ENCODE measurements at regions not wholly inside any gene's neighbourhood (a gene's known extent, or its start where the extent isn't known, plus 50 kb on each side); places are given as distances from the start of the nearest gene placed in this dataset.

DNA sequence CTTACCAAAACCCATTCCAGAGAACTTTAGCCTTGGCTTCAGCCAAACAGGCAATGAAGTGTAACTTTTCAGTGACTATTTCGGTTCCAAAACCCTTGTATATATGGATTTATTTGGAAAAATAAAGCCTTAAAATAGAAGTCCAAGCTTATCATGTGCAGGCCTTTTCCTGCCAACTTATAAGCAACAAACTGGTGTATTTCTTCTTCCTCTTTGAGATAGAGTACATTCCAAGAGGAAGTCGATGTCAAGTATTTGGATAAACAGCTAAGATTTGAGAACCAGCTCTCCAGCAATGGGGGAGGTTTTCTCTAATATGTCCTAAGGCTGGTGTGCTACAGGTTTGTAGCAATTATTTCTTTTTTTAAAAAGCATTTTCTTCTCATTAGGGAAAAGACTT, 407.8 kb downstream of the DUSP10 start:
- no peak for TF ChIP-seq CTCF (IDR thresholded peaks at IDR 0.05)
- TF ChIP-seq ZFX (IDR thresholded peaks at IDR 0.05; ENCODE audit: borderline replicate concordance): no peak
